Retinal pigment epithelial cell (primary cell): ENCODE measurements at regions not wholly inside any gene's neighbourhood (a gene's known extent, or its start where the extent isn't known, plus 50 kb on each side); places are given as distances from the start of the nearest gene placed in this dataset.

Experiments used
- DNase-seq: peaks from one replicate; pipeline ENCODE4 v3.0.0-alpha.2; 2010; ENCODE audit warnings: low read depth
- H3K4me3 ChIP-seq: 2 replicates; pipeline ENCODE4 v1.5.1; 2011; ENCODE audit warnings: mild to moderate bottlenecking, low read length, control low read depth, moderate library complexity
- CTCF ChIP-seq: conservative IDR thresholded peaks from 2 replicates; pipeline ENCODE4 v1.5.1; 2011; ENCODE audit warnings: low read depth, low read length, control low read depth, inconsistent platforms

GRCh38 chr20:48006036-48006833 lies 221.0 kb upstream of the SULF2 start:
- no peak for TF ChIP-seq CTCF
- no peak for DNase-seq
- H3K4me3 ChIP-seq = no peak overlapping the region

GRCh38 chr20:48003021-48003420 lies 217.7 kb upstream of the SULF2 start:
- no peak for TF ChIP-seq CTCF
- no peak overlapping the region for H3K4me3 ChIP-seq
- DNase-seq = no peak

GRCh38 chr20:48002517-48002970 lies 217.3 kb upstream of the SULF2 start:
- no peak for DNase-seq
- TF ChIP-seq CTCF = no peak
- H3K4me3 ChIP-seq = no peak overlapping the region

- TF ChIP-seq CTCF = no peak
- no peak for DNase-seq
- H3K4me3 ChIP-seq = no peak overlapping the region
These were observed 213.9 kb upstream of the SULF2 start for GRCh38 chr20:47999166-47999565.

GRCh38 chr20:47998736-47999135 lies 213.5 kb upstream of the SULF2 start:
- H3K4me3 ChIP-seq = no peak overlapping the region
- DNase-seq = no peak
- TF ChIP-seq CTCF = no peak

GRCh38 chr20:47995661-47996060 lies 210.4 kb upstream of the SULF2 start:
- H3K4me3 ChIP-seq = no peak overlapping the region
- TF ChIP-seq CTCF = no peak
- no peak for DNase-seq

- no peak overlapping the region for H3K4me3 ChIP-seq
- no peak for DNase-seq
- no peak for TF ChIP-seq CTCF
These were observed 208.5 kb upstream of the SULF2 start for GRCh38 chr20:47993817-47994216.
